OCI-LY1 (cell line): ENCODE measurements at regions not wholly inside any gene's neighbourhood (a gene's known extent, or its start where the extent isn't known, plus 50 kb on each side); places are given as distances from the start of the nearest gene placed in this dataset.

ENCODE experiments used
- CTCF ChIP-seq: fragments of 200-600 bp; sonication (generic), shearing (Covaris generic); IDR thresholded peaks from 2 replicates; pipeline ENCODE4 v1.5.1; 2017; ENCODE audit warnings: mild to moderate bottlenecking, antibody characterized with exemption, low read length, moderate library complexity, mixed read lengths
- EZH2 ChIP-seq: fragments of 200-600 bp; sonication (generic), shearing (Covaris generic); IDR thresholded peaks from 2 replicates; pipeline ENCODE4 v1.8.0; 2017; ENCODE audit warnings: borderline replicate concordance, mixed run types, mild to moderate bottlenecking, antibody characterized with exemption, low read length, moderate library complexity, mixed read lengths

GRCh38 chr2:129240061-129240460 lies 739.4 kb upstream of the RAB6C start:
- TF ChIP-seq CTCF (no peak), EZH2 (no peak)
